HEK293 (cell line): ENCODE measurements at regions not wholly inside any gene's neighbourhood (a gene's known extent, or its start where the extent isn't known, plus 50 kb on each side); places are given as distances from the start of the nearest gene placed in this dataset.

ENCODE experiments used
- CTCF ChIA-PET: fragments of 350-600 bp; formaldehyde crosslinking; extraction: SDS; loops from one replicate; lab custom pipeline; 2021; ENCODE audit warnings: antibody characterized with exemption; lab: Yijun Ruan, JAX
- POLR2A ChIA-PET: fragments of 300-600 bp; formaldehyde crosslinking; extraction: SDS; loops from one replicate; lab custom pipeline; 2020; ENCODE audit warnings: antibody characterized with exemption, inconsistent platforms; lab: Yijun Ruan, JAX
- H3K27ac ChIP-seq: fragments of 200-500 bp; sonication (Bioruptor generic); 2 replicates; pipeline ENCODE4 v1.5.1; 2014; ENCODE audit warnings: low read depth, low read length, control low read depth, inconsistent platforms; ENCODE audit errors: extremely low read depth
- H3K36me3 ChIP-seq, 2 experiments: fragments of 200-500 bp in 1 of 2; sonication (Bioruptor generic) in 1 of 2; 1 replicate in 1 of 2; 2 replicates in 1 of 2; pipeline ENCODE4 v1.5.1; 2014 to 2017; ENCODE audit warnings: inconsistent platforms in 2 of 2, low read length in 2 of 2; ENCODE audit not compliant: control insufficient read depth in 2 of 2, insufficient read depth in 1 of 2
- H3K4me1 ChIP-seq: fragments of 200-500 bp; sonication (Bioruptor generic); 2 replicates; pipeline ENCODE4 v1.5.1; 2014; ENCODE audit warnings: mild to moderate bottlenecking, low read length, inconsistent platforms; ENCODE audit not compliant: control insufficient read depth, insufficient read depth
- H3K4me3 ChIP-seq: 2 replicates; pipeline ENCODE4 v1.5.1; 2011; ENCODE audit warnings: low read depth, mild to moderate bottlenecking, control low read depth, low read length, moderate library complexity
- H3K9me3 ChIP-seq: fragments of 200-500 bp; sonication (Bioruptor generic); 2 replicates; pipeline ENCODE4 v1.5.1; 2014; ENCODE audit warnings: low read depth, low read length, inconsistent platforms; ENCODE audit not compliant: control insufficient read depth, insufficient read depth
- FEZF1 ChIP-seq: fragments of 450-650 bp; formaldehyde crosslinking; IDR thresholded peaks from 2 replicates; pipeline ENCODE4 v1.5.1; 2016; ENCODE audit warnings: missing biosample characterization, missing genetic modification characterization
- GLI4 ChIP-seq: fragments of 450-650 bp; formaldehyde crosslinking; IDR thresholded peaks from 2 replicates; pipeline ENCODE4 v1.5.1; 2016; ENCODE audit warnings: missing biosample characterization, missing genetic modification characterization
- SP3 ChIP-seq: fragments of 450-650 bp; formaldehyde crosslinking; IDR thresholded peaks from 2 replicates; pipeline ENCODE4 v1.5.1; 2016; ENCODE audit warnings: missing biosample characterization, missing genetic modification characterization
- ZBTB11 ChIP-seq: fragments of 450-650 bp; formaldehyde crosslinking; conservative IDR thresholded peaks from 2 replicates; pipeline ENCODE4 v1.5.1; 2016; ENCODE audit warnings: low read depth, missing biosample characterization, missing genetic modification characterization
- ZBTB20 ChIP-seq: fragments of 450-650 bp; formaldehyde crosslinking; IDR thresholded peaks from 2 replicates; pipeline ENCODE4 v1.5.1; 2016; ENCODE audit warnings: missing biosample characterization, missing genetic modification characterization
- ZBTB26 ChIP-seq: fragments of 450-650 bp; formaldehyde crosslinking; optimal IDR thresholded peaks from 2 replicates; pipeline ENCODE3; 2016; ENCODE audit warnings: missing biosample characterization, mild to moderate bottlenecking, missing genetic modification characterization
- ZEB2 ChIP-seq: fragments of 450-650 bp; formaldehyde crosslinking; IDR thresholded peaks from 2 replicates; pipeline ENCODE4 v1.5.1; 2016; ENCODE audit warnings: missing biosample characterization, missing genetic modification characterization
- ZFHX2 ChIP-seq: fragments of 450-650 bp; formaldehyde crosslinking; conservative IDR thresholded peaks from 2 replicates; pipeline ENCODE4 v1.5.1; 2016; ENCODE audit warnings: missing biosample characterization, missing genetic modification characterization
- ZIC2 ChIP-seq: fragments of 450-650 bp; formaldehyde crosslinking; IDR thresholded peaks from 2 replicates; pipeline ENCODE4 v1.5.1; 2016; ENCODE audit warnings: missing biosample characterization, missing genetic modification characterization
- ZNF10 ChIP-seq: fragments of 450-650 bp; formaldehyde crosslinking; IDR thresholded peaks from 2 replicates; pipeline ENCODE4 v1.5.1; 2017; ENCODE audit warnings: missing biosample characterization, missing genetic modification characterization
- ZNF132 ChIP-seq: fragments of 450-650 bp; formaldehyde crosslinking; IDR thresholded peaks from 2 replicates; pipeline ENCODE4 v1.5.1; 2017; ENCODE audit warnings: missing biosample characterization, missing genetic modification characterization, borderline replicate concordance
- ZNF174 ChIP-seq: fragments of 450-650 bp; formaldehyde crosslinking; IDR thresholded peaks from 2 replicates; pipeline ENCODE4 v1.5.0; 2017; ENCODE audit warnings: missing biosample characterization, mild to moderate bottlenecking, missing genetic modification characterization
- ZNF24 ChIP-seq: fragments of 450-650 bp; formaldehyde crosslinking; IDR thresholded peaks from 2 replicates; pipeline ENCODE4 v1.5.1; 2016; ENCODE audit warnings: missing biosample characterization, missing genetic modification characterization
- ZNF248 ChIP-seq: fragments of 450-650 bp; formaldehyde crosslinking; IDR thresholded peaks from 2 replicates; pipeline ENCODE4 v1.5.1; 2017; ENCODE audit warnings: missing biosample characterization, missing genetic modification characterization
- ZNF362 ChIP-seq: fragments of 450-650 bp; formaldehyde crosslinking; IDR thresholded peaks from 2 replicates; pipeline ENCODE4 v1.5.1; 2016; ENCODE audit warnings: missing biosample characterization, missing genetic modification characterization
- ZNF394 ChIP-seq: fragments of 450-650 bp; formaldehyde crosslinking; IDR thresholded peaks from 2 replicates; pipeline ENCODE4 v1.5.1; 2016; ENCODE audit warnings: missing biosample characterization, missing genetic modification characterization, mild to moderate bottlenecking, moderate library complexity, borderline replicate concordance
- ZNF518A ChIP-seq: fragments of 450-650 bp; formaldehyde crosslinking; conservative IDR thresholded peaks from 2 replicates; pipeline ENCODE4 v1.5.1; 2016; ENCODE audit warnings: low read depth, missing biosample characterization, missing genetic modification characterization
- ZNF580 ChIP-seq: fragments of 450-650 bp; formaldehyde crosslinking; IDR thresholded peaks from 2 replicates; pipeline ENCODE4 v1.5.1; 2016; ENCODE audit warnings: missing biosample characterization, missing genetic modification characterization
- ZNF626 ChIP-seq: fragments of 450-650 bp; sonication (Bioruptor Pico); formaldehyde crosslinking; IDR thresholded peaks from 2 replicates; pipeline ENCODE4 v1.5.1; 2018; ENCODE audit warnings: missing biosample characterization, missing genetic modification characterization, inconsistent platforms
- ZNF664 ChIP-seq: fragments of 450-650 bp; formaldehyde crosslinking; IDR thresholded peaks from 2 replicates; pipeline ENCODE4 v1.5.1; 2016; ENCODE audit warnings: missing biosample characterization, missing genetic modification characterization
- ZNF768 ChIP-seq: fragments of 450-650 bp; formaldehyde crosslinking; IDR thresholded peaks from 2 replicates; pipeline ENCODE4 v1.5.1; 2018; ENCODE audit warnings: missing biosample characterization, mild to moderate bottlenecking, missing genetic modification characterization
- ZSCAN4 ChIP-seq: fragments of 450-650 bp; formaldehyde crosslinking; IDR thresholded peaks from 2 replicates; pipeline ENCODE4 v1.5.1; 2017; ENCODE audit warnings: missing biosample characterization, missing genetic modification characterization
- ZSCAN5A ChIP-seq: fragments of 450-650 bp; formaldehyde crosslinking; IDR thresholded peaks from 2 replicates; pipeline ENCODE4 v1.5.1; 2016; ENCODE audit warnings: missing biosample characterization, missing genetic modification characterization

- no peak overlapping the region for H3K27ac ChIP-seq
- no peaks in the 10 kb centered on the region for H3K9me3 ChIP-seq
- POLR2A ChIA-PET = no interaction called here
- H3K4me1 ChIP-seq = no peaks in the 10 kb centered on the region
- H3K4me3 ChIP-seq = no peak overlapping the region
- no peaks in the 10 kb centered on the region for H3K36me3 ChIP-seq
- CTCF ChIA-PET = interaction anchor here (0.8 to 1.7 kb wide), 2 partner anchors 10 to 51 kb away, joined by 3 read pairs; no protein-coding TSS in a partner anchor
- TF ChIP-seq ZFHX2 (tag by site-specific recombination) (peak; percentile 6; the same call in 1 of the 2 replicates), ZNF394 (tag by site-specific recombination) (no peak), ZBTB26 (peak; percentile 23), ZBTB20 (tag by site-specific recombination) (peak; percentile 21; the same call in 1 of the 2 replicates), ZNF664 (tag by site-specific recombination) (no peak), ZNF132 (tag by site-specific recombination) (no peak), ZNF518A (tag by site-specific recombination) (no peak), ZIC2 (tag by site-specific recombination) (peak; percentile 19), ZSCAN4 (tag by site-specific recombination) (peak; percentile 98), ZBTB11 (tag by site-specific recombination) (no peak), ZSCAN5A (tag by site-specific recombination) (peak; percentile 15; the same call in 1 of the 2 replicates), ZNF626 (tag by site-specific recombination) (no peak), GLI4 (tag by site-specific recombination) (peak; percentile 74; the same call in 1 of the 2 replicates), SP3 (tag by site-specific recombination) (no peak), ZNF362 (tag by site-specific recombination) (no peak), ZNF248 (tag by site-specific recombination) (no peak), ZNF10 (tag by site-specific recombination) (no peak), ZNF24 (tag by site-specific recombination) (no peak), ZNF580 (tag by site-specific recombination) (no peak), ZNF768 (tag by site-specific recombination) (no peak; the same call in 1 of the 2 replicates), FEZF1 (tag by site-specific recombination) (no peak), ZEB2 (tag by site-specific recombination) (no peak), ZNF174 (tag by site-specific recombination) (no peak)
Observed at GRCh38 chr15:70558406-70559264, 204.7 kb downstream of the UACA start.
